ENCODE measurements at regions not wholly inside any gene's neighbourhood (a gene's known extent, or its start where the extent isn't known, plus 50 kb on each side); places are given as distances from the start of the nearest gene placed in this dataset.

- TF ChIP-seq EZH2 (IDR thresholded peaks at IDR 0.05; ENCODE audit: borderline replicate concordance, low read length) = no peak
- TF ChIP-seq CTCF (conservative IDR thresholded peaks at IDR 0.05 in 1 of 2, IDR thresholded peaks at IDR 0.05 in 1 of 2; ENCODE audit: extremely low read depth in 1 of 2, insufficient read depth in 1 of 2, low read depth in 1 of 2, low read length in 2 of 2) = no peak
Measured at GRCh38 chr7:32257621-32258020, 187.4 kb upstream of the PDE1C start.
